Thyroid gland (tissue), 4 donors: ENCODE measurements at regions not wholly inside any gene's neighbourhood (a gene's known extent, or its start where the extent isn't known, plus 50 kb on each side); places are given as distances from the start of the nearest gene placed in this dataset.

ENCODE experiments used
- CTCF ChIP-seq, 6 experiments: fragments of 200-600 bp in 3 of 6; fragments of 450-650 bp in 3 of 6; sonication (generic) in 3 of 6; IDR thresholded peaks; one replicate each; pipeline ENCODE4 v1.5.1; 2016 to 2019; ENCODE audit warnings: antibody characterized with exemption in 6 of 6, mild to moderate bottlenecking in 2 of 6, inconsistent platforms in 1 of 6, moderate library complexity in 1 of 6
- POLR2A ChIP-seq, 2 donors: fragments of 450-650 bp; IDR thresholded peaks; one replicate each; pipeline ENCODE4 v1.6.1; 2017; ENCODE audit warnings: antibody characterized with exemption in 2 of 2, mild to moderate bottlenecking in 2 of 2, moderate library complexity in 1 of 2

GRCh38 chr1:81433676-81434075, 367.1 kb upstream of the ADGRL2 start:
- TF ChIP-seq POLR2A (IDR thresholded peaks at IDR 0.05) (no peak), CTCF (IDR thresholded peaks at IDR 0.05) (no peak)
